Astrocyte of the hippocampus (primary cell): ENCODE measurements at regions not wholly inside any gene's neighbourhood (a gene's known extent, or its start where the extent isn't known, plus 50 kb on each side); places are given as distances from the start of the nearest gene placed in this dataset.
"Not testable (repeated sequence)": the region's sequence is repeated elsewhere in the genome, so short reads cannot be mapped to it uniquely, and the experiment has no call there.

Experiments used
- DNase-seq: peaks from one replicate; pipeline ENCODE4 v3.0.0; 2011; ENCODE audit warnings: low read depth, low spot score

GRCh38 chr2:67180841-67181240 is 216.3 kb upstream of the ETAA1 start:
- no peak for DNase-seq

- no peak for DNase-seq
These were observed 214.2 kb upstream of the ETAA1 start for GRCh38 chr2:67182884-67183283.

GRCh38 chr2:67186326-67186725 is 210.8 kb upstream of the ETAA1 start:
- no peak for DNase-seq

- no peak for DNase-seq
These were observed 210.3 kb upstream of the ETAA1 start for GRCh38 chr2:67186871-67187270.

- DNase-seq = not testable (repeated sequence)
These were observed 201.8 kb upstream of the ETAA1 start for GRCh38 chr2:67195327-67195726.

GRCh38 chr2:67201521-67201920 is 195.6 kb upstream of the ETAA1 start:
- DNase-seq = no peak

- no peak for DNase-seq
These were observed 192.8 kb upstream of the ETAA1 start for GRCh38 chr2:67204349-67204748.

GRCh38 chr2:67208887-67209500 is 188.1 kb upstream of the ETAA1 start:
- DNase-seq = no peak

GRCh38 chr2:67210430-67210829 is 186.7 kb upstream of the ETAA1 start:
- no peak for DNase-seq

GRCh38 chr2:67212203-67212602 is 184.9 kb upstream of the ETAA1 start:
- no peak for DNase-seq

GRCh38 chr2:67213270-67213670 is 183.9 kb upstream of the ETAA1 start:
- no peak for DNase-seq

- no peak for DNase-seq
These were observed 183.3 kb upstream of the ETAA1 start for GRCh38 chr2:67213677-67214402.

- no peak for DNase-seq
These were observed 182.4 kb upstream of the ETAA1 start for GRCh38 chr2:67214585-67215185.

- DNase-seq = peak; percentile 52
These were observed 181.7 kb upstream of the ETAA1 start for GRCh38 chr2:67215214-67216055.

- no peak for DNase-seq
These were observed 181.0 kb upstream of the ETAA1 start for GRCh38 chr2:67216103-67216502.

GRCh38 chr2:67216881-67217280 is 180.3 kb upstream of the ETAA1 start:
- no peak for DNase-seq

GRCh38 chr2:67217398-67217797 is 179.7 kb upstream of the ETAA1 start:
- DNase-seq = no peak

GRCh38 chr2:67218056-67218455 is 179.1 kb upstream of the ETAA1 start:
- DNase-seq = no peak

GRCh38 chr2:67219651-67220050 is 177.5 kb upstream of the ETAA1 start:
- DNase-seq = no peak

GRCh38 chr2:67221266-67221665 is 175.9 kb upstream of the ETAA1 start:
- no peak for DNase-seq

GRCh38 chr2:67225287-67225973 is 171.7 kb upstream of the ETAA1 start:
- no peak for DNase-seq

GRCh38 chr2:67229706-67230105 is 167.4 kb upstream of the ETAA1 start:
- no peak for DNase-seq
